BLaER1 (cell line): ENCODE measurements at regions not wholly inside any gene's neighbourhood (a gene's known extent, or its start where the extent isn't known, plus 50 kb on each side); places are given as distances from the start of the nearest gene placed in this dataset.

Experiments used
- H3K27ac ChIP-seq: shearing (Covaris generic); formaldehyde crosslinking; 2 replicates; pipeline ENCODE4 v1.8.1; 2022
- H3K27me3 ChIP-seq: shearing (Covaris generic); formaldehyde crosslinking; 2 replicates; pipeline ENCODE4 v1.8.1; 2022
- H3K36me3 ChIP-seq: shearing (Covaris generic); formaldehyde crosslinking; 2 replicates; pipeline ENCODE4 v1.8.1; 2022
- H3K4me1 ChIP-seq: shearing (Covaris generic); formaldehyde crosslinking; 2 replicates; pipeline ENCODE4 v1.8.1; 2022
- H3K4me2 ChIP-seq: shearing (Covaris generic); formaldehyde crosslinking; 2 replicates; pipeline ENCODE4 v1.8.1; 2022
- H3K4me3 ChIP-seq: shearing (Covaris generic); formaldehyde crosslinking; 2 replicates; pipeline ENCODE4 v1.8.1; 2022
- H3K9ac ChIP-seq: shearing (Covaris generic); formaldehyde crosslinking; 2 replicates; pipeline ENCODE4 v1.8.1; 2022
- H3K9me3 ChIP-seq: shearing (Covaris generic); formaldehyde crosslinking; 2 replicates; pipeline ENCODE4 v1.8.1; 2022
- H4K20me1 ChIP-seq: shearing (Covaris generic); formaldehyde crosslinking; 2 replicates; pipeline ENCODE4 v1.8.1; 2022
- Cebpa-rat ChIP-seq: shearing (Covaris generic); IDR thresholded peaks from 2 replicates; pipeline ENCODE4 v1.8.1; 2022

DNA sequence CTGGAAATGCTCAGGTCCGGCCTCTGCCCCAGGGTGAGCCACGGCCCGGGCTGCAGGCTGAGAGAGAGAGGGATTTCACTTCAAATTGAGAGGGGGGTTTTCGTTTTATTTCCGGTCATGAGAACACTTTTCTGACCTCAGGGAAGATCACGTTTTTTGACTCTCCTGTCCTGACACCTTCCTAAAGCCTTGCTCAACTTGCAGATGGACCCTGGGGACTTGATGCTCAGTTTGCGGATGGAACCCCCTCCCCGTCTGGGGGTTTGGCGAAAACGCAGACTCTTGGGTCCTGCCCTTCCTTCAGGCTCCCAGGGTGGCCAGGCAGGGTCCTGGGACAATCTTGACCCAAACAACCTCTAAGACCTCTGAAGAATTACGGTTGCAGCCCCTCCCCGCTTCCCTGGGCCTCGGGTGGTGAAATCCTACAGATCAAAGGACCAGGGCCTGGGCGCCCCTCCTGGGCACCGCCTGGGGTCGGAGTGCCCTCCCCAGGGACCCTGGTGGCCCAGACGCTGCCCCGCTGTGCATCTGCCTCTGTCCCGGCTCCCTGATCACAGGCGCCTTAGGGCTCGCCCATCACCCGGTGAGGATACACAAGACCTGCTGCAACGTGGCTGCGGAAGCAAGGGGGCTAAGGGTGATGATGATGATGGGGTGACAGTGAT is 148.2 kb downstream of the ERMARD start:
- Histone ChIP-seq H3K4me1 (peaks cover 36% of the 10 kb centered on the region), H4K20me1 (no peaks in the 10 kb centered on the region), H3K4me2 (peak overlapping the region; percentile 88), H3K27me3 (no peaks in the 10 kb centered on the region), H3K36me3 (no peaks in the 10 kb centered on the region), H3K9me3 (no peaks in the 10 kb centered on the region), H3K9ac (no peak overlapping the region), H3K27ac (no peak overlapping the region), H3K4me3 (no peak overlapping the region)
- TF ChIP-seq Cebpa-rat: peak; percentile 7; the same call in 1 of the 2 replicates

- Histone ChIP-seq H3K36me3 (no peaks in the 10 kb centered on the region), H3K4me3 (no peak overlapping the region), H3K4me2 (peak overlapping the region; percentile 88), H3K4me1 (peaks cover 30% of the 10 kb centered on the region), H4K20me1 (no peaks in the 10 kb centered on the region), H3K9ac (no peak overlapping the region), H3K27ac (no peak overlapping the region), H3K27me3 (no peaks in the 10 kb centered on the region), H3K9me3 (no peaks in the 10 kb centered on the region)
- TF ChIP-seq Cebpa-rat: no peak
These were observed 147.5 kb downstream of the ERMARD start for GRCh38 chr6:169898788-169899480.

DNA sequence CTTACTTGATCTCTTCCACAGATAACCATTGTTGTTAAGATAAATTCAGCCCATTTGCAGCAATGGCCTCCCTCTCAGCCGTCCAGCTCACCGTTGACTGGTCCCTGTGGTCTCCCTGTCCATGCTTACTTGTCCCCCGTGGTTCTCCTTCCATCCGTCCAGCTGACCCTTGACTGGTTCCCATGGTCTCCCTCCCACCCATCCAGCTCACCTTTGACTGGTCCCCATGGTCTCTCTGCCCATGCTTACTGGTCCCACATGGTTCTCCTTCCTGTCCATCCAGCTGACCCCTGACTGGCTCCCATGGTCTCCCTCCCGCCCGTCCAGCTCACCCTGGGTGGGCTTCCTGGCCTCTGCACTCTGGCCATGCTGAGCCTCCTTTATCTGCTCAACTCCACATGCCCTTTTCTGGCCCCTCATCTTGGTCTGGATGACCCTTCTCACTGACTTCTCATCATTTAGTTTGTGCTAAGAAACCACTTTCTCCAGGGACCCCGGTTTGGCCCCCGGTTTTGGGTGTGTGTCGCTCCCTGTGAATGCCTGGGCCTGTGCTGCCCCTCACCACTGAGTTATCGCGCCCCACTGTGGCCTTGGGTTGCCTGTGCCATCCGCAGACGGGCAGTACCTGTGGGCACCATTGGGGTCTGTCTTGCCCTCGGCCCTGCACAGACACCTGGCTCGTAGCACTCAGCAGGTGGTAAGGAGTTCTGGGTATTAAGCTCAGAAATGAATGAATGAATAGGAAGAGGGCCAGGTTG is 146.4 kb downstream of the ERMARD start:
- H3K9ac ChIP-seq: no peak overlapping the region
- H3K36me3 ChIP-seq: no peaks in the 10 kb centered on the region
- no peaks in the 10 kb centered on the region for H3K27me3 ChIP-seq
- H3K4me2 ChIP-seq: no peak overlapping the region
- H3K27ac ChIP-seq: no peak overlapping the region
- no peak for TF ChIP-seq Cebpa-rat
- H3K4me3 ChIP-seq: no peak overlapping the region
- peaks cover 30% of the 10 kb centered on the region for H3K4me1 ChIP-seq
- H3K9me3 ChIP-seq: no peaks in the 10 kb centered on the region
- H4K20me1 ChIP-seq: no peaks in the 10 kb centered on the region

DNA sequence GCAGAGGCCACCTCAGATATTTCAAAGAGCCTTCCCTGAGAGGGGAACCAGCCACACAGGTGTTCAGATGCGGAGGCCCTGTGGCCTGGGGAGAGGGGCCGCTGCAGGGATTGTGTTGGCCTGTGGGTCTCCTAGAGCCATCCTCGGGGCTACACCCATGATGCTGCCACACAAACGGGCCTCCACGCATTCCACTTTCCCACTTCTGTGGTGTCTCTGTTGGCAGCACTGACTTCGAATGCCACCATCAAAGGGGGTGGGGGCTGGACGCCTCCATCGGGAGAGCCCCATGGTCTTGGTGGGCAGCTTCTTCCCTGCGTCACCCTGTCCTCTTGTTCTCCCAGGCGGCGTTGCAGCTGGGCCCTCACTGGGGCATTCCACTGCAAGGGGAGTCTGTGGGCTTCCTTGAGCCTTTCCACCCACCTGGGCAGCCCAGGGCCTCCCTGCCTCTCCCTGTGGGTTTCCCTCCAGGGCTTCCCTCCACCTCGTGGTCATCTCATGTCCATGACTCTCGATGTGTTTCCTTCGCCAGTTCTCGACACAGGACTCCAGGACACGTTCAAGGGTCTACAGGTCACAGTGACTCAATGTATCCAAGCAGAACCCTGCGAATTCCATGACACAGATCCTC is 145.5 kb downstream of the ERMARD start:
- Histone ChIP-seq H4K20me1 (no peaks in the 10 kb centered on the region), H3K4me1 (peaks cover 30% of the 10 kb centered on the region), H3K27me3 (0 out of 2 replicates have a peak, but pooled peaks cover 2% of the 10 kb centered on the region), H3K4me3 (no peak overlapping the region), H3K36me3 (no peaks in the 10 kb centered on the region), H3K9ac (no peak overlapping the region), H3K27ac (no peak overlapping the region), H3K9me3 (peaks cover 4% of the 10 kb centered on the region), H3K4me2 (no peak overlapping the region)
- TF ChIP-seq Cebpa-rat: no peak

DNA sequence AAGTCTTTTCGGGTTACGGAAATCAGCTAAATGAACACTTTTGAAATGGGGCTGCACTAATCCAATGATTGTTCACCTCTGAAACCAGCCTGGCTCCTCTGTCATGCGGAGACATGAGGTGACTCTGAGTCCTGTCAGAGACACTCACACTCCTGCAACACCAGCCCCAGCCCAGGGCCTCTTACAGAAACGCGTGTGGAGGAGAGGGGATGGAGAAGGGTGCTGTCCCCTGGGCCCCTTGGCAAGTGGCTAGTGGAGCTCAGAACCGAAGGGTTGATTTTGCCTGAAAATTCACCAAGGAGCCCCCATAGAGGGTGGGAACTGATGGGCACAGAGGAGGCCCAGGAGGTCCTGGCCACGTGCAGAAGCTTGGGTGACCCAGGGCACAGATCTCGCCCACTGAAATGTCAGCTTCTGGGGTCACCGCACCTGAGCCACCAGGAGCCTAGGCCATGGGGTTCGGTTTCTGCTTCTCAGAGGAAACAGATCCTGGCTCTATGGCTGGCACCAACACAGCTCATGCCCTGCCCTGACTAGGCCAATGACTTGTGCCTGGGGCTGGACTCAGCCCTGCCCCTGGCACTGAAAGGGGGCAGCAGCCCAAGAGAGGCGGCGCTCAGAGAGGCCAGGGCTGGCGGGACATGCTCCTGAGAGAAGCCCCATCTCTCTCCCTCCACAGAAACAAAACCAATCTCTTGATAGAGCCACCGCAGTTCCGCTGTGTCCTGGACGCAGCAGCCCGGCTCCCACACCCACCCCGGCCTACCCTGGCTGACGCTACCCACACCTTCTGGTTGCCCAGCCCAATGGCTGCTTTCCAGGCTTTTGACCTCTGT is 144.7 kb downstream of the ERMARD start:
- H3K9ac ChIP-seq: no peak overlapping the region
- no peaks in the 10 kb centered on the region for H3K36me3 ChIP-seq
- H3K9me3 ChIP-seq: peaks cover 12% of the 10 kb centered on the region
- H3K4me1 ChIP-seq: peaks cover 30% of the 10 kb centered on the region
- H3K4me3 ChIP-seq: no peak overlapping the region
- H3K27ac ChIP-seq: 0 out of 2 replicates have a peak overlapping the region, but pooled peaks have one; percentile 2
- no peak overlapping the region for H3K4me2 ChIP-seq
- H4K20me1 ChIP-seq: no peaks in the 10 kb centered on the region
- no peak for TF ChIP-seq Cebpa-rat
- H3K27me3 ChIP-seq: 0 out of 2 replicates have a peak, but pooled peaks cover 10% of the 10 kb centered on the region

- H3K27ac ChIP-seq: no peak overlapping the region
- no peak overlapping the region for H3K4me3 ChIP-seq
- no peak overlapping the region for H3K9ac ChIP-seq
- H3K9me3 ChIP-seq: peaks cover 16% of the 10 kb centered on the region
- peaks cover 30% of the 10 kb centered on the region for H3K4me1 ChIP-seq
- no peaks in the 10 kb centered on the region for H4K20me1 ChIP-seq
- no peaks in the 10 kb centered on the region for H3K36me3 ChIP-seq
- 0 out of 2 replicates have a peak, but pooled peaks cover 10% of the 10 kb centered on the region for H3K27me3 ChIP-seq
- H3K4me2 ChIP-seq: peak overlapping the region; percentile 6; the same call in 1 of the 2 replicates
- no peak for TF ChIP-seq Cebpa-rat
These were observed 143.8 kb downstream of the ERMARD start for GRCh38 chr6:169895000-169895759.

- no peaks in the 10 kb centered on the region for H3K36me3 ChIP-seq
- H3K27me3 ChIP-seq: 0 out of 2 replicates have a peak, but pooled peaks cover 10% of the 10 kb centered on the region
- H3K9me3 ChIP-seq: peaks cover 16% of the 10 kb centered on the region
- no peaks in the 10 kb centered on the region for H4K20me1 ChIP-seq
- no peak overlapping the region for H3K4me2 ChIP-seq
- H3K4me3 ChIP-seq: no peak overlapping the region
- TF ChIP-seq Cebpa-rat: no peak
- H3K9ac ChIP-seq: no peak overlapping the region
- peaks cover 23% of the 10 kb centered on the region for H3K4me1 ChIP-seq
- no peak overlapping the region for H3K27ac ChIP-seq
These were observed 143.0 kb downstream of the ERMARD start for GRCh38 chr6:169894377-169894960.

DNA sequence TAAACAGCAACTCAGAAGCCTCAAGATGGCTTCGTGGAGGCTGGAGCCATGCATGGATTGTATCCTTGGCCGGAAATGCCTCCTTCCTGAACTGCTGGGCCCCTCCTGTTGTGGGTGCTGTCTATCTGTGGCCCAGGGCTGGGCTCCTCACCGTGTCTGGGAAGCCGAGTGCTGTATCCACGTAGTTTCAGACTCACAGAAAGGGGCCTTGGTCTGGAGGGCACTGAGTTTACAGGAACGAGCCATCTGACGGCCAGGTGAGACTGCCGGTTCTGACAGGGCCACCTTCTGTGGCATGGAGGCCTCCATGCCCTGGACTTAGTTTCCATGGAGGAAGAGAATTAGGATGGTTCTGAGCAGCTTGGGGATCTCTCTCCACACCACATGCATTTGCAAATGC is 142.2 kb downstream of the ERMARD start:
- H3K4me2 ChIP-seq: no peak overlapping the region
- no peak overlapping the region for H3K4me3 ChIP-seq
- peaks cover 18% of the 10 kb centered on the region for H3K4me1 ChIP-seq
- no peak overlapping the region for H3K27ac ChIP-seq
- no peak overlapping the region for H3K9ac ChIP-seq
- H3K36me3 ChIP-seq: no peaks in the 10 kb centered on the region
- H4K20me1 ChIP-seq: no peaks in the 10 kb centered on the region
- peaks cover 16% of the 10 kb centered on the region for H3K9me3 ChIP-seq
- 0 out of 2 replicates have a peak, but pooled peaks cover 10% of the 10 kb centered on the region for H3K27me3 ChIP-seq
- no peak for TF ChIP-seq Cebpa-rat
